Stimulated activated naive CD8-positive, alpha-beta T cell treated with anti-CD3 and anti-CD28 coated beads, Interleukin-15, Interleukin-2, amounts not matched to agents 100 U/mL and 50 U/mL, for 24 hours (primary cell): ENCODE measurements at regions not wholly inside any gene's neighbourhood (a gene's known extent, or its start where the extent isn't known, plus 50 kb on each side); places are given as distances from the start of the nearest gene placed in this dataset.
"Not testable (repeated sequence)": the region's sequence is repeated elsewhere in the genome, so short reads cannot be mapped to it uniquely, and the experiment has no call there.

ENCODE experiments used
- ATAC-seq: fragments of 150-1000 bp; cut with Tn5 transposase; one replicate; pipeline ENCODE4 v1.10.0; 2021
- DNase-seq: peaks from one replicate; pipeline ENCODE4 v3.0.0; 2021

GRCh38 chr2:186927185-186927866 lies 78.4 kb upstream of the ZSWIM2 start:
- ATAC-seq, result no peak
- DNase-seq, result no peak

GRCh38 chr2:186925514-186925913 lies 76.5 kb upstream of the ZSWIM2 start:
- DNase-seq, result no peak
- no peak for ATAC-seq

- DNase-seq, ATAC-seq: not testable (repeated sequence)
These were observed 73.3 kb upstream of the ZSWIM2 start for GRCh38 chr2:186922316-186922715.

- DNase-seq, result no peak
- no peak for ATAC-seq
These were observed 70.3 kb upstream of the ZSWIM2 start for GRCh38 chr2:186919296-186919695.

- DNase-seq, result no peak
- ATAC-seq, result no peak
These were observed 69.5 kb upstream of the ZSWIM2 start for GRCh38 chr2:186918495-186918894.

GRCh38 chr2:186917866-186918265 lies 68.9 kb upstream of the ZSWIM2 start:
- ATAC-seq (no peak), DNase-seq (no peak)

- ATAC-seq (no peak), DNase-seq (no peak)
These were observed 64.9 kb upstream of the ZSWIM2 start for GRCh38 chr2:186913870-186914269.

GRCh38 chr2:186912979-186913378 lies 64.0 kb upstream of the ZSWIM2 start:
- no peak for ATAC-seq
- DNase-seq, result no peak

- no peak for DNase-seq
- no peak for ATAC-seq
These were observed 62.6 kb upstream of the ZSWIM2 start for GRCh38 chr2:186911551-186912085.

- DNase-seq (no peak), ATAC-seq (no peak)
These were observed 62.0 kb upstream of the ZSWIM2 start for GRCh38 chr2:186910996-186911395.

- ATAC-seq, result no peak
- DNase-seq, result no peak
These were observed 60.1 kb upstream of the ZSWIM2 start for GRCh38 chr2:186909095-186909494.

- ATAC-seq (no peak), DNase-seq (no peak)
These were observed 58.9 kb upstream of the ZSWIM2 start for GRCh38 chr2:186907897-186908296.

- no peak for ATAC-seq
- no peak for DNase-seq
These were observed 54.2 kb upstream of the ZSWIM2 start for GRCh38 chr2:186903216-186903615.
